Suprapubic skin (tissue), 4 donors: ENCODE measurements at regions not wholly inside any gene's neighbourhood (a gene's known extent, or its start where the extent isn't known, plus 50 kb on each side); places are given as distances from the start of the nearest gene placed in this dataset.
"Not testable (repeated sequence)": the region's sequence is repeated elsewhere in the genome, so short reads cannot be mapped to it uniquely, and the experiment has no call there.

Source experiments
- DNase-seq, 2 donors: peaks; one replicate each; pipeline ENCODE4 v3.0.0-alpha.2; 2019; ENCODE audit warnings: low spot score in 2 of 2
- H3K27ac ChIP-seq: fragments of 200-600 bp; sonication (generic); one replicate; pipeline ENCODE4 v1.5.1; 2019
- H3K27me3 ChIP-seq: fragments of 200-600 bp; sonication (generic); one replicate; pipeline ENCODE4 v1.5.1; 2019
- H3K36me3 ChIP-seq: fragments of 200-600 bp; sonication (generic); one replicate; pipeline ENCODE4 v1.5.1; 2019
- H3K4me1 ChIP-seq: fragments of 200-600 bp; sonication (generic); one replicate; pipeline ENCODE4 v1.5.1; 2019
- H3K4me3 ChIP-seq: fragments of 200-600 bp; sonication (generic); one replicate; pipeline ENCODE4 v1.5.1; 2019; ENCODE audit warnings: mild to moderate bottlenecking
- H3K9me3 ChIP-seq: fragments of 200-600 bp; sonication (generic); one replicate; pipeline ENCODE4 v1.5.1; 2019
- CTCF ChIP-seq, 2 donors: fragments of 200-600 bp in 1 of 2; fragments of 450-650 bp in 1 of 2; sonication (generic) in 1 of 2; IDR thresholded peaks; one replicate each; pipeline ENCODE4 v1.5.1; 2016 to 2019; ENCODE audit warnings: antibody characterized with exemption in 2 of 2, mild to moderate bottlenecking in 1 of 2, moderate library complexity in 1 of 2
- EP300 ChIP-seq: sonication (generic); formaldehyde crosslinking; IDR thresholded peaks from one replicate; pipeline ENCODE4 v1.6.1; 2017; ENCODE audit warnings: antibody characterized with exemption
- POLR2A ChIP-seq, 2 donors: fragments of 450-650 bp; IDR thresholded peaks; one replicate each; pipeline ENCODE4 v1.6.1; 2017; ENCODE audit warnings: antibody characterized with exemption in 2 of 2, mild to moderate bottlenecking in 2 of 2, moderate library complexity in 2 of 2
- POLR2AphosphoS5 ChIP-seq, 3 donors: sonication (generic); formaldehyde crosslinking; IDR thresholded peaks; one replicate each; pipeline ENCODE4 v1.6.1; 2017; ENCODE audit warnings: antibody characterized with exemption in 3 of 3
- WGBS: methylation state at CpG from one replicate; pipeline ENCODE4 v1.1.5; 2018; 5-methylcytosine and 5-hydroxymethylcytosine counted together

GRCh38 chr1:173268786-173269277, 61.7 kb upstream of the TNFSF4 start:
- TF ChIP-seq POLR2AphosphoS5 (IDR thresholded peaks at IDR 0.05), result no peak
- no peak for TF ChIP-seq POLR2A (IDR thresholded peaks at IDR 0.05)
- no peak for TF ChIP-seq CTCF (IDR thresholded peaks at IDR 0.05)
- TF ChIP-seq EP300, result no peak
- Histone ChIP-seq H3K36me3 (no peaks in the 10 kb centered on the region), H3K4me1 (no peaks in the 10 kb centered on the region), H3K27me3 (no peaks in the 10 kb centered on the region), H3K9me3 (no peaks in the 10 kb centered on the region), H3K27ac (no peak overlapping the region), H3K4me3 (no peak overlapping the region)
- 79% methylated on average over 3 of the region's 3 CpGs for WGBS
- no peak for DNase-seq

DNA sequence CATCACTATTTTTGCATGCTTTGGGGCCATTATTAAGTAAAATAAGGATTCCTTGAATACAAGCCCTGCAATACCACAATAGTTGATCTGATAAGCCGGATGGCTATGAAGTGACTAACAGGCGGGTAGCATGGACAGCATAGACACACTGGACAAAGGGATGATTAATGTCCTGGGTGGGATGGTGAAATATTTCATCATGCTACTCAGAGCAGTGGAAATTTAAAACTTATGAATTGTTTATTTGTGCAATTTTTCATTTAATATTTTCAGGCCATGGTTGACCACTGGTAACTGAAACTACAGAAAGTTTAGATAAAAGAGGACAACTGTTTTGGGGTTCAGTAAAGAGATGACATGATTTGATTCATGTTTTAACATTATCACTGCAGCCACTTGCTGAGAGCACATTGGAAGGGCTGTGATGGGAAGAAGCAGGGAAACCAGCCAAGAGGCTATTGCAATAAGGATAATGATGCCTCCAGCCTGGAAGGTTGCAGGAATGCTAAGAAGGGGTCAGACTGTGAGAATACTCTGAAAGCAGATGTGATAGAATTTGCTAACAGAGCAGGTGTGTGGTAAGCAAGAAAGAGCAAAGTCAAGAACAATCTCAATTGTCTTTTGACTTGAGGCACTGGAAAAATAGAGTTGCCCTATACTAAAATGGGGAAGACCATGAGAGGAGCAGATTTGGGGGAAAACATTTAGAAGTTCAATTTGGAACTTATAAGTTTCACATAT, 62.5 kb upstream of the TNFSF4 start:
- no peaks in the 10 kb centered on the region for H3K4me1 ChIP-seq
- TF ChIP-seq EP300 (no peak), POLR2A (IDR thresholded peaks at IDR 0.05) (no peak), POLR2AphosphoS5 (IDR thresholded peaks at IDR 0.05) (no peak), CTCF (IDR thresholded peaks at IDR 0.05) (no peak)
- H3K27ac ChIP-seq, result no peak overlapping the region
- H3K27me3 ChIP-seq, result no peaks in the 10 kb centered on the region
- 83% methylated on average over 2 of the region's 2 CpGs for WGBS
- H3K4me3 ChIP-seq, result no peak overlapping the region
- H3K36me3 ChIP-seq, result no peaks in the 10 kb centered on the region
- DNase-seq, result no peak
- H3K9me3 ChIP-seq, result no peaks in the 10 kb centered on the region

- Histone ChIP-seq H3K4me1 (no peaks in the 10 kb centered on the region), H3K36me3 (no peaks in the 10 kb centered on the region), H3K27me3 (no peaks in the 10 kb centered on the region), H3K9me3 (no peaks in the 10 kb centered on the region), H3K4me3 (no peak overlapping the region), H3K27ac (no peak overlapping the region)
- 83% methylated on average over 2 of the region's 2 CpGs for WGBS
- no peak for DNase-seq
- TF ChIP-seq EP300 (no peak), CTCF (IDR thresholded peaks at IDR 0.05) (no peak), POLR2AphosphoS5 (IDR thresholded peaks at IDR 0.05) (no peak), POLR2A (IDR thresholded peaks at IDR 0.05) (no peak)
These were observed 63.1 kb upstream of the TNFSF4 start for GRCh38 chr1:173270243-173270642.

DNA sequence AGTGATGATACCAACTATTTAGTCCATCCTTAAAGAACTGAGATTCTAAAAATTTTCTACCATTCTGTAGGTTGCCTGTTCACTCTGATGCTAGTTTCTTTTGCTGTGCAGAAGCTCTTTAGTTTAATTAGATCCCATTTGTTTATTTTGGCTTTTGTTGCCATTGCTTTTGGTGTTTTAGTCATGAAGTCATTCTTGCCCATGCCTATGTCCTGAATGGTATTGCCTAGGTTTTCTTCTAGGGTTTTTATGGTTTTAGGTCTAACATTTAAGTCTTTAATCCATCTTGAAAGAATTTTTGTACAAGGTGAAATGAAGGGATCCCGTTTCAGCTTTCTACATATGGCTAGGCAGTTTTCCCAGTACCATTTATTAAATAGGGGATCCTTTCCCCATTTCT, 63.9 kb upstream of the TNFSF4 start:
- not testable (repeated sequence) for H3K27me3 ChIP-seq, DNase-seq, H3K9me3 ChIP-seq, H3K4me1 ChIP-seq, H3K4me3 ChIP-seq, H3K27ac ChIP-seq, H3K36me3 ChIP-seq
- 93% methylated on average over 1 of the region's 1 CpG for WGBS

GRCh38 chr1:173275496-173275895, 68.4 kb upstream of the TNFSF4 start:
- TF ChIP-seq CTCF (IDR thresholded peaks at IDR 0.05) (no peak), EP300 (no peak), POLR2A (IDR thresholded peaks at IDR 0.05) (no peak), POLR2AphosphoS5 (IDR thresholded peaks at IDR 0.05) (no peak)
- H3K4me1 ChIP-seq, result no peaks in the 10 kb centered on the region
- no peak for DNase-seq
- H3K4me3 ChIP-seq, result no peak overlapping the region
- WGBS, result 77% methylated on average over 1 of the region's 1 CpG
- H3K9me3 ChIP-seq, result no peaks in the 10 kb centered on the region
- no peaks in the 10 kb centered on the region for H3K27me3 ChIP-seq
- no peak overlapping the region for H3K27ac ChIP-seq
- no peaks in the 10 kb centered on the region for H3K36me3 ChIP-seq
